Aorta (tissue), 5 donors: ENCODE measurements at regions not wholly inside any gene's neighbourhood (a gene's known extent, or its start where the extent isn't known, plus 50 kb on each side); places are given as distances from the start of the nearest gene placed in this dataset.

Experiments
- ATAC-seq: fragments of 200-7000 bp; cut with Tn5 transposase; one replicate; pipeline ENCODE4 v1.9.1; 2022; ENCODE audit warnings: moderate library complexity; ENCODE audit not compliant: low FRiP score
- DNase-seq, 2 donors: peaks; one replicate each; pipeline ENCODE4 v3.0.0-alpha.2; 2020
- H3K27ac ChIP-seq, 2 donors: one replicate each; pipeline ENCODE4 v1.5.1; 2013; ENCODE audit warnings: low read length in 2 of 2, mild to moderate bottlenecking in 2 of 2, moderate library complexity in 2 of 2, control low read depth in 1 of 2, inconsistent platforms in 1 of 2, low read depth in 1 of 2
- H3K27me3 ChIP-seq, 2 donors: one replicate each; pipeline ENCODE4 v1.6.1; 2013; ENCODE audit warnings: control low read depth in 1 of 2, low read length in 1 of 2, mild to moderate bottlenecking in 1 of 2, moderate library complexity in 1 of 2; ENCODE audit not compliant: insufficient read depth in 2 of 2, control insufficient read depth in 1 of 2
- H3K36me3 ChIP-seq, 2 donors: one replicate each; pipeline ENCODE4 v1.6.1; 2013; ENCODE audit warnings: control low read depth in 1 of 2, low read length in 1 of 2, mild to moderate bottlenecking in 1 of 2; ENCODE audit not compliant: insufficient read depth in 2 of 2, control insufficient read depth in 1 of 2
- H3K4me1 ChIP-seq, 2 donors: one replicate each; pipeline ENCODE4 v1.6.1; 2013; ENCODE audit warnings: low read length in 2 of 2, control low read depth in 1 of 2, mild to moderate bottlenecking in 1 of 2, moderate library complexity in 1 of 2; ENCODE audit not compliant: insufficient read depth in 2 of 2, control insufficient read depth in 1 of 2
- H3K4me3 ChIP-seq, 2 donors: one replicate each; pipeline ENCODE4 v1.5.1; 2013; ENCODE audit warnings: low read length in 2 of 2, control low read depth in 1 of 2, mild to moderate bottlenecking in 1 of 2
- H3K9me3 ChIP-seq: one replicate; pipeline ENCODE4 v1.6.1; 2013; ENCODE audit warnings: mild to moderate bottlenecking, low read length; ENCODE audit not compliant: control insufficient read depth
- WGBS, 2 donors: extraction: QIAGEN DNeasy Blood & Tissue Kit; methylation state at CpG; one replicate each; pipeline ENCODE4 v1.1.7; 2013; 5-methylcytosine and 5-hydroxymethylcytosine counted together
- intact Hi-C, 2 donors: fragments of 100-400 bp; cut with DNase I; formaldehyde crosslinking; loops; one replicate each; pipeline versions ENCODE4 v1.14.2 to v1.15.0; 2022
- donor health status: healthy with polysubstance abuse.
- donor health status: Bipolar disorder and iron deficiency.
- donor health status: DM: no; HTN: no; CAD: no.
- donor health status: DM: no; HTN: no; CAD: no.
- donor health status: DM: yes; HTN: yes; CAD: no.

- no peak for ATAC-seq
- no peak overlapping the region for H3K27ac ChIP-seq
- intact Hi-C loops, result no loop called here
- DNase-seq, result no peak
- no peaks in the 10 kb centered on the region for H3K36me3 ChIP-seq
- H3K9me3 ChIP-seq, result no peaks in the 10 kb centered on the region
- WGBS, 2 donors, result 77 to 86% methylated on average over 3 of the region's 3 CpGs
- H3K27me3 ChIP-seq, result no peaks in the 10 kb centered on the region
- no peaks in the 10 kb centered on the region for H3K4me1 ChIP-seq
- no peak overlapping the region for H3K4me3 ChIP-seq
Observed at GRCh38 chr15:97259943-97260342, 700.6 kb upstream of the ARRDC4 start.

DNA sequence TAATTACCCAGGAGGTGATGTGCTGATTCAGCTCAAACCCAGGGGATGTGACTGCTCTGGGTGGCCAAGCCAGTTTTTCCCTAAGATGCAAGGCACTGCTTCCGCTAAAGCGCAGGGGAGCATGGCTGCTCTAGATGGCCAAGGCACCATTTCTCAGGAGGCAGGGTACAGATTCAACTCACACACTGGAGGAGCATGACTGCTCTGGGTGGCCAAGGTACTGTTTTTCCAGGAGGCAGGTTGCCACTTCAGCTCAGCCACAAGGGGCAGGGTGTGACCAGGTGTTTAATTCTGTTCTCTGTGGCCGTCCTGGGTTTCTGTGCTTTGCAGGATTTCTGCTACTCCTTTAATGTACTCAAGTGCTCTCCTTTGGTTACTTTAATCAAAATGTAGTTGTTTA lies 659.3 kb upstream of the ARRDC4 start:
- H3K9me3 ChIP-seq, result peaks cover 1% of the 10 kb centered on the region
- no peak overlapping the region for H3K4me3 ChIP-seq
- 92 to 95% methylated on average over 3 of the region's 3 CpGs for WGBS, 2 donors
- H3K27ac ChIP-seq, result no peak overlapping the region
- no peaks in the 10 kb centered on the region for H3K36me3 ChIP-seq
- DNase-seq, result no peak
- H3K27me3 ChIP-seq, result no peaks in the 10 kb centered on the region
- no peaks in the 10 kb centered on the region for H3K4me1 ChIP-seq
- intact Hi-C loops, result no loop called here
- no peak for ATAC-seq

DNA sequence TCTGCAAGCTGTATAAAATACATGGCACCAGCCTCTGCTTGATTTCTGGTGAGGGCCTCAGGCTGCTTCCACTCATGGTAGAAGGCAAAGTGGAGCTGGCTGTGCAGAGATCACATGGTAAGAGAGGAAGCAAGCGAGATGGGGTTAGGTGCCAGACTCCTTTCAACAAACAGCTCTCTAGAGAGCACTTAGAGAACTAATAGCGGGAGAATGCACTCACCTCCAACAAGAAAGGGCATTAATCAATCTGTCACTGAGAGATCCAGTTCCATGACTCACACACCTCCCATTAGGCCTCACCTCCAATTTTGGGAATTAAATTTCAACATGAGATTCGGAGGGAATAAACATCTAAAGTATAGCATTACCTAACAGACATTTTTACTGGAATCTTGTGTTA lies 644.1 kb upstream of the ARRDC4 start:
- Histone ChIP-seq H3K36me3 (no peaks in the 10 kb centered on the region), H3K4me1 (no peaks in the 10 kb centered on the region), H3K4me3 (no peak overlapping the region), H3K27ac (no peak overlapping the region), H3K27me3 (no peaks in the 10 kb centered on the region), H3K9me3 (no peaks in the 10 kb centered on the region)
- 30 to 38% methylated on average over 3 of the region's 3 CpGs for WGBS, 2 donors
- intact Hi-C loops, result no loop called here
- ATAC-seq, result no peak
- DNase-seq, result no peak

DNA sequence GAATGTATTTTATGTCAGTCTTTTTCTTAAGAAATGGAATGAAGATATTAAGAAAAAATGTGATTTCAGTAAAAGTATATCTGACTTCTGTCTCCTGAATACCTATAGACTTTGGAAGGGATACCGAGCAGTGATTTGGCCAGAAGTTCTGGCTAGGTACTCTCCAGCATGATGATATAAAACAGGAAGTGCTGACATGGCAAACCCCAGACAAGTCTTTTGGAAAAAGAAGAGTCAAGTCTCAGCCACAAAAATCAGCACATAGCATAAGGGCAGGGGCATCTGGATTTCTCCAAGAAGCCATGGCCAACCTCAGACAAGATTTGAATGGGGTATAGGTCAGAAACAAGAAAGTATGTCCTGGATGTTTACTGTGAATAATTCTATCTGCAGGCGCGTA lies 643.3 kb upstream of the ARRDC4 start:
- no peaks in the 10 kb centered on the region for H3K9me3 ChIP-seq
- WGBS, 2 donors, result 83 to 85% methylated on average over 3 of the region's 3 CpGs
- no peaks in the 10 kb centered on the region for H3K36me3 ChIP-seq
- no peaks in the 10 kb centered on the region for H3K4me1 ChIP-seq
- H3K4me3 ChIP-seq, result no peak overlapping the region
- no peak for ATAC-seq
- no peak overlapping the region for H3K27ac ChIP-seq
- no peak for DNase-seq
- intact Hi-C loops, result no loop called here
- no peaks in the 10 kb centered on the region for H3K27me3 ChIP-seq

DNA sequence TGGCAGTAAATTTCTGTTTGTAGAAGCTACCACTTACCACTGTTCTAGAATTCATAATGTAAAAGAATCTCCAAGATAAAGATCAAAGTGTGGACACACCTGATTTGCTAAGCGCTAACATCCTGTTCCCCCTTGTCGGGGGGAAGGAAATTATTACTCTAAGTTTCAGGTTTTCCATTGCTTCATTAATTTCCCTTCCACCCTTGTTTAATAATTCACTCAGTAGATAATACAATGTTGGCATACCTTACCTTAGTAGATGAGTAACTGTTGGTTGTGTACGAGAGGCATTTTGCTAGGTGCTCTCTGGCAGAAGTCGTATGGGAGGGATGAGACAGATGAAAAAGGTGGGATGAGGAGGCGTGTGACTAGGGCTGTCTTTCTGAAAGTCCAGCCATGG lies 641.2 kb upstream of the ARRDC4 start:
- Histone ChIP-seq H3K4me3 (no peak overlapping the region), H3K27ac (no peak overlapping the region), H3K9me3 (no peaks in the 10 kb centered on the region), H3K4me1 (no peaks in the 10 kb centered on the region), H3K36me3 (no peaks in the 10 kb centered on the region), H3K27me3 (no peaks in the 10 kb centered on the region)
- intact Hi-C loops, result no loop called here
- ATAC-seq, result no peak
- 84 to 93% methylated on average over 5 of the region's 5 CpGs for WGBS, 2 donors
- DNase-seq, result no peak

DNA sequence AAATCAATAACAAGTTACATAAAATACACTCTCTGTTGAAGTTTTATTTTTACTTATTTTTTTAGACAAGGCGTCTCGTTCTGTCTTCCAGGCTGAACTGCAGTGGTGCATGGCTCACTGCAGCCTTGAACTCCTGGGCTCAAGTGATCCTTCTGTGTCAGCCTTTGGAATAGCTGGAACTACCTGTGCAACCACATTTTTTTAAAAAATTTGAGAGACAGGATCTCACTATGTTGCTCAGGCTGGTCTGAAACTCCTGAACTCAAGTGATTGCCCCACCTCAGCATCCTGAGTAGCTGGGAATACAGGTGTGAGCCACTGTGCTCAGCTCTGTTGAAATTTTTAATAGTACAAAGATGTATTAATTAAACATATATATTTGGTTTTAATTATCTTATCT lies 614.3 kb upstream of the ARRDC4 start:
- intact Hi-C loops, result no loop called here
- DNase-seq, result no peak
- Histone ChIP-seq H3K27me3 (peaks cover 0 to 2% of the 10 kb centered on the region in 2 donors), H3K4me3 (no peak overlapping the region), H3K27ac (no peak overlapping the region), H3K9me3 (peaks cover 2% of the 10 kb centered on the region), H3K36me3 (no peaks in the 10 kb centered on the region), H3K4me1 (no peaks in the 10 kb centered on the region)
- no peak for ATAC-seq
- 85 to 89% methylated on average over 2 of the region's 2 CpGs for WGBS, 2 donors

GRCh38 chr15:97350813-97351212 lies 609.7 kb upstream of the ARRDC4 start:
- no peak overlapping the region for H3K27ac ChIP-seq
- no peak overlapping the region for H3K4me3 ChIP-seq
- intact Hi-C loops, result no loop called here
- H3K4me1 ChIP-seq, result no peaks in the 10 kb centered on the region
- H3K27me3 ChIP-seq, result no peaks in the 10 kb centered on the region
- ATAC-seq (no peak), DNase-seq (no peak)
- peaks cover 6% of the 10 kb centered on the region for H3K9me3 ChIP-seq
- WGBS, 2 donors, result 13 to 29% methylated on average over 4 of the region's 4 CpGs
- no peaks in the 10 kb centered on the region for H3K36me3 ChIP-seq

DNA sequence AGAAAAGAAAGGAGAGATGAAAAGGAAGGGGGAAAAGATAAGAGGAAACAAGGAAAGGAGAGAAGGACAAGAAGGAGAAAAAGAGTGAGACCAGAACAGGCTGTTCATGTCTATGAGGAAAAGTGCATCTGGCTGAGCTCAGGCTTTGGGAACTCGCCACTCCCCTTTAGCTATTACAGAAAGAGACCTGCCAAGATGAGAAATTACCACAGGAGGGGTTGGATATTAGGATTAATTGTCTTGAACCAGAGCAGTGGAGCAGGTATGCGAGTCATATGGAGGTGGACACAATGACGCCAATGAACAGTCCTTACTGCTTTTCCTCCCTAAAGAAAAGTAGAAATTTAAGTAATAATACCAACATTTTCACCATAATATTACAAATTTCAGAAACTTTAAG lies 577.0 kb upstream of the ARRDC4 start:
- ATAC-seq (no peak), DNase-seq (no peak)
- no peaks in the 10 kb centered on the region for H3K36me3 ChIP-seq
- no peak overlapping the region for H3K4me3 ChIP-seq
- H3K9me3 ChIP-seq, result peaks cover 2% of the 10 kb centered on the region
- no peak overlapping the region for H3K27ac ChIP-seq
- intact Hi-C loops, result no loop called here
- WGBS, 2 donors, result 61 to 65% methylated on average over 3 of the region's 3 CpGs
- H3K4me1 ChIP-seq, result no peaks in the 10 kb centered on the region
- H3K27me3 ChIP-seq, result peaks cover 0 to 2% of the 10 kb centered on the region in 2 donors

- Histone ChIP-seq H3K4me3 (no peak overlapping the region), H3K27me3 (no peaks in the 10 kb centered on the region), H3K4me1 (no peaks in the 10 kb centered on the region), H3K36me3 (no peaks in the 10 kb centered on the region), H3K9me3 (no peaks in the 10 kb centered on the region), H3K27ac (no peak overlapping the region)
- WGBS, 2 donors, result 83 to 84% methylated on average over 5 of the region's 5 CpGs
- ATAC-seq, result no peak
- intact Hi-C loops, result no loop called here
- DNase-seq, result no peak
Observed at GRCh38 chr15:97386940-97387339, 573.6 kb upstream of the ARRDC4 start.
